Osteoblast (primary cell): ENCODE measurements at regions not wholly inside any gene's neighbourhood (a gene's known extent, or its start where the extent isn't known, plus 50 kb on each side); places are given as distances from the start of the nearest gene placed in this dataset.

Experiments used
- DNase-seq: peaks from one replicate; pipeline ENCODE4 v3.0.0; 2011; ENCODE audit warnings: low spot score, mixed read lengths; ENCODE audit not compliant: insufficient read length; ENCODE audit errors: missing footprints
- H2AFZ ChIP-seq: 2 replicates; pipeline ENCODE4 v1.6.0; 2011; ENCODE audit warnings: mild to moderate bottlenecking, low read length
- H3K27ac ChIP-seq: 2 replicates; pipeline ENCODE4 v1.5.1; 2011; ENCODE audit warnings: mild to moderate bottlenecking, low read depth, low read length, moderate library complexity
- H3K27me3 ChIP-seq: 2 replicates; pipeline ENCODE4 v1.6.0; 2012; ENCODE audit warnings: mild to moderate bottlenecking, control low read depth, inconsistent platforms, low read length, moderate library complexity; ENCODE audit not compliant: insufficient read depth
- H3K36me3 ChIP-seq: 2 replicates; pipeline ENCODE4 v1.5.1; 2011; ENCODE audit warnings: mild to moderate bottlenecking, low read length, control low read depth, moderate library complexity; ENCODE audit not compliant: insufficient read depth
- H3K4me1 ChIP-seq: 2 replicates; pipeline ENCODE4 v1.5.1; 2011; ENCODE audit warnings: mild to moderate bottlenecking, low read length, control low read depth, moderate library complexity; ENCODE audit not compliant: insufficient read depth
- H3K4me2 ChIP-seq: 2 replicates; pipeline ENCODE4 v1.6.0; 2011; ENCODE audit warnings: mild to moderate bottlenecking, low read length; ENCODE audit not compliant: insufficient read depth
- H3K4me3 ChIP-seq: fragments of 200-600 bp; sonication (generic); 3 replicates; pipeline ENCODE4 v1.5.1; 2012; ENCODE audit warnings: mild to moderate bottlenecking, low read length, inconsistent platforms; ENCODE audit not compliant: insufficient read depth
- H3K79me2 ChIP-seq: 2 replicates; pipeline ENCODE4 v1.6.0; 2012; ENCODE audit warnings: mild to moderate bottlenecking, low read length, control low read depth, inconsistent platforms; ENCODE audit not compliant: insufficient read depth
- H3K9me3 ChIP-seq: 2 replicates; pipeline ENCODE4 v1.5.1; 2011; ENCODE audit warnings: low read depth, low read length, control low read depth
- H4K20me1 ChIP-seq: 2 replicates; pipeline ENCODE4 v1.6.0; 2012; ENCODE audit warnings: mild to moderate bottlenecking, low read length, control low read depth; ENCODE audit not compliant: insufficient read depth
- TF ChIP-seq, protein P1 (sequence below): IDR thresholded peaks from 2 replicates; pipeline ENCODE4 v1.5.1; 2011; ENCODE audit warnings: mild to moderate bottlenecking, low read depth, low read length, moderate library complexity; ENCODE audit errors: extremely low read depth

DNA sequence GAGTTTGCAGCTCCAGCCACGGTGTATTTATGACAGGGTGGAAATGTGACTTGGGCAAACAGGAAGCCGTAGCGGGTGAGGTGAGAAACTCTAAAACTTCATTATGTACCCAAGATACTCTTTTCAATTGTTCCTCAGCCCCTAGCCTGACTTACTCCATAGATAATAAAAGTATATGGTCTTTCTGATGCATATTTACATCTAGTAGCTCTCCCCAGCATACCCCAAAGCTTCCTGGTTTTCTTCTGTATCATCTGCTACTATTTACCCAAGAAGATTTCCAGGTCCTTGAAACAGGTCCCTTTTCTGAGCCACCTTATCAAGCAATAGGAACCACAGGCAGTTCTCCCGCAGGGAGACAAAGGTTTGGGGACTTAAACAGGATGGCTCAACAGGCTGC, 201.5 kb upstream of the ESRRG start:
- H3K4me2 ChIP-seq = no peak overlapping the region
- H3K27ac ChIP-seq = no peak overlapping the region
- no peaks in the 10 kb centered on the region for H4K20me1 ChIP-seq
- no peaks in the 10 kb centered on the region for H3K79me2 ChIP-seq
- peaks cover 2% of the 10 kb centered on the region for H3K9me3 ChIP-seq
- H3K27me3 ChIP-seq = no peaks in the 10 kb centered on the region
- H2AFZ ChIP-seq = no peak overlapping the region
- no peaks in the 10 kb centered on the region for H3K36me3 ChIP-seq
- no peaks in the 10 kb centered on the region for H3K4me1 ChIP-seq
- no peak for DNase-seq
- TF ChIP-seq, protein P1, sequence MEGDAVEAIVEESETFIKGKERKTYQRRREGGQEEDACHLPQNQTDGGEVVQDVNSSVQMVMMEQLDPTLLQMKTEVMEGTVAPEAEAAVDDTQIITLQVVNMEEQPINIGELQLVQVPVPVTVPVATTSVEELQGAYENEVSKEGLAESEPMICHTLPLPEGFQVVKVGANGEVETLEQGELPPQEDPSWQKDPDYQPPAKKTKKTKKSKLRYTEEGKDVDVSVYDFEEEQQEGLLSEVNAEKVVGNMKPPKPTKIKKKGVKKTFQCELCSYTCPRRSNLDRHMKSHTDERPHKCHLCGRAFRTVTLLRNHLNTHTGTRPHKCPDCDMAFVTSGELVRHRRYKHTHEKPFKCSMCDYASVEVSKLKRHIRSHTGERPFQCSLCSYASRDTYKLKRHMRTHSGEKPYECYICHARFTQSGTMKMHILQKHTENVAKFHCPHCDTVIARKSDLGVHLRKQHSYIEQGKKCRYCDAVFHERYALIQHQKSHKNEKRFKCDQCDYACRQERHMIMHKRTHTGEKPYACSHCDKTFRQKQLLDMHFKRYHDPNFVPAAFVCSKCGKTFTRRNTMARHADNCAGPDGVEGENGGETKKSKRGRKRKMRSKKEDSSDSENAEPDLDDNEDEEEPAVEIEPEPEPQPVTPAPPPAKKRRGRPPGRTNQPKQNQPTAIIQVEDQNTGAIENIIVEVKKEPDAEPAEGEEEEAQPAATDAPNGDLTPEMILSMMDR = no peak
- no peak overlapping the region for H3K4me3 ChIP-seq

DNA sequence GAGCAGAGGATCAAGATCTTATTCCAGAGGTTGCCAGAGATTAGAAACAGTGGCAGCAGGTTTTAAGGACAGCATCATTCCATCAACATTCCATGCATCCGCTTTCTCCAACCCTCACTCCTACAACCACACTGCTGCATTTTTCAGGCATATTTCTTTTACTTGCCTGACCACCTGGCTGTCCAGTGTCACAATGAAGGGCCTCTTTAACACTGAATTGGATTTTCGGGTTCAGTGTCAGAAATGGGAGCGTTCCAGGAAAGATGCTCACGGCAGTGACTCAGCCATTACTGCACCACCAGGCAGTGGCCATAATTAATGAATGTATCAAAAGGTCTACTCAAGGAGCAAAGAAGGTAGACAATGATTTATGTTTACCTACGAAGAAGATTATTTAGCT, 200.4 kb upstream of the ESRRG start:
- H3K36me3 ChIP-seq = no peaks in the 10 kb centered on the region
- peaks cover 2% of the 10 kb centered on the region for H3K9me3 ChIP-seq
- no peaks in the 10 kb centered on the region for H3K27me3 ChIP-seq
- TF ChIP-seq, protein P1 = no peak
- no peak overlapping the region for H3K27ac ChIP-seq
- no peaks in the 10 kb centered on the region for H3K79me2 ChIP-seq
- DNase-seq = no peak
- H2AFZ ChIP-seq = no peak overlapping the region
- H3K4me2 ChIP-seq = no peak overlapping the region
- H3K4me1 ChIP-seq = no peaks in the 10 kb centered on the region
- H3K4me3 ChIP-seq = no peak overlapping the region
- H4K20me1 ChIP-seq = no peaks in the 10 kb centered on the region

DNA sequence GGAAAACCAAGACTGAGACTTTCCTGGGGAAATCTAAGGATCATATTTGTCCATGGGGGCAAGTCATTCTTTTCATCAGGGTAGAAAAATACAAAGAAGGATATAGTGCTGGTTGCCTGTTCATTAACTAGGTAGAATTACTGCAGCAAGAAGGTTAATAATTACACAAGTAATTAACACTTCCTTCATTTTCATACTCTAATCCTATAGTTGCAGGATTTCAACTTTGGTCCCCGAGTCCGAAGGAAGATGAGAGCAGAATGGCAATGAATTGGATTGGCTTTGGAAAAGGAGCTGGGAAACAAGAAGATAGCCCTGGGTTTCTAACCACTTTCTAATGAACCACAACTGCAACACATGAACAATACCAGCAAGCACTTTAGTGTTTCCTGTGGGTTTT, 199.2 kb upstream of the ESRRG start:
- DNase-seq = no peak
- Histone ChIP-seq H3K4me3 (no peak overlapping the region), H3K79me2 (no peaks in the 10 kb centered on the region), H2AFZ (no peak overlapping the region), H4K20me1 (no peaks in the 10 kb centered on the region), H3K36me3 (no peaks in the 10 kb centered on the region), H3K4me1 (no peaks in the 10 kb centered on the region), H3K9me3 (peaks cover 2% of the 10 kb centered on the region), H3K27ac (no peak overlapping the region), H3K4me2 (no peak overlapping the region), H3K27me3 (no peaks in the 10 kb centered on the region)
- TF ChIP-seq, protein P1 = no peak

DNA sequence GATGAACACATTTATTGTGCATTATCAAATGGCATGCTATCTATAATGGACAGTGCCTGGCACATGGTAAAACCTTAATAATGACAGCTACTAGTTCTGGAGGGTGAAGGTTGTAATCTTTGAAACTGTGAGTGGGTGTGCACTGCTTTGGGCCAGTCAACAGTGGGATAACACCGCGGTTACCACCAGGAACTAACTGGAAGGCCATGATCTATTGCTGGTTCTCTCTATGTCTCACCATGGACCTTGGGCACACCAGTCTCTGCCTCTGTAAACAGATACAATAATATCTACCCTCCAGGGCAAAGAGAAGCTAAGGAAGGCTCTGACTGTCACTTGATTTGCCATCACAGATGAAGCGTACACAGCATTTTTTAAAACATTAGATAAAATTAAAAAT, 198.6 kb upstream of the ESRRG start:
- no peaks in the 10 kb centered on the region for H3K79me2 ChIP-seq
- no peak for DNase-seq
- no peaks in the 10 kb centered on the region for H4K20me1 ChIP-seq
- H3K4me3 ChIP-seq = no peak overlapping the region
- no peaks in the 10 kb centered on the region for H3K4me1 ChIP-seq
- no peaks in the 10 kb centered on the region for H3K27me3 ChIP-seq
- H3K9me3 ChIP-seq = peaks cover 2% of the 10 kb centered on the region
- H3K27ac ChIP-seq = no peak overlapping the region
- no peak overlapping the region for H3K4me2 ChIP-seq
- H3K36me3 ChIP-seq = no peaks in the 10 kb centered on the region
- no peak overlapping the region for H2AFZ ChIP-seq
- TF ChIP-seq, protein P1 = no peak
